GM12864 (cell line): ENCODE measurements at regions not wholly inside any gene's neighbourhood (a gene's known extent, or its start where the extent isn't known, plus 50 kb on each side); places are given as distances from the start of the nearest gene placed in this dataset.

Experiments used
- DNase-seq: peaks from one replicate; pipeline ENCODE4 v3.0.0-alpha.2; 2011; ENCODE audit warnings: low read depth
- H3K4me3 ChIP-seq: 2 replicates; pipeline ENCODE4 v1.5.1; 2011; ENCODE audit warnings: mild to moderate bottlenecking, low read depth, low read length, control low read depth
- CTCF ChIP-seq: IDR thresholded peaks from 2 replicates; pipeline ENCODE4 v1.5.1; 2011; ENCODE audit warnings: low read depth, mild to moderate bottlenecking, moderate library complexity, low read length, control low read depth, inconsistent platforms; ENCODE audit errors: missing control alignments

DNA sequence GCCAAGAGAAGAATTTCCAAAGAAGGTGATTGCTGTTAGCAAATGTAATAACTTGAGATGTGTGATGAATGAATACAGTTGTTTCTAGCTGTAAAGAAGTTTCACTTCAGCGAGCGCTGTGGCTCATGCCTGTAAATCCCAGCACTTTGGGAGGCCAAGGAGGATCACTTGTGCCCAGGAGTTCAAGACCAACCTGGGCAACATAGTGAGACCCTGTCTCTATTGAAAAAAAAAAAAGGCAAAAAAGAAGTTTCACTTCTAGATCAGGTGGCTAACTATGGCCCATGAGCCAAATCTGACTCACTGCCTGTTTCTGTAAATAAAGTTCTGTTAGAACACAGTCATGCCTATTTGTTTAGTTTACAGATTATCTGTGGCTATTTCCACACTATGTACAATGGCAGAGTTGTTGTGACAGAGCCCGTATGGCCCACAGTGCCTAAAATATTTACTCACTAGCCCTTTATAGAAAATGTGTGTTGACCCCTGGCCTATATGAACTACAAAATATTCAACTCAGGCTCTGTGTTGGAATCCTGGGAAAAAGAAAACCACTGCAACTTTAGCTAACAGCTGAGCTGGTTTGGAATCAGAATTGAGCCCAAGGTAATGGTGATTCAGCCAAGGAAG is 54.1 kb upstream of the PRPS1 start:
- DNase-seq, result no peak
- TF ChIP-seq CTCF, result no peak
- no peak overlapping the region for H3K4me3 ChIP-seq

DNA sequence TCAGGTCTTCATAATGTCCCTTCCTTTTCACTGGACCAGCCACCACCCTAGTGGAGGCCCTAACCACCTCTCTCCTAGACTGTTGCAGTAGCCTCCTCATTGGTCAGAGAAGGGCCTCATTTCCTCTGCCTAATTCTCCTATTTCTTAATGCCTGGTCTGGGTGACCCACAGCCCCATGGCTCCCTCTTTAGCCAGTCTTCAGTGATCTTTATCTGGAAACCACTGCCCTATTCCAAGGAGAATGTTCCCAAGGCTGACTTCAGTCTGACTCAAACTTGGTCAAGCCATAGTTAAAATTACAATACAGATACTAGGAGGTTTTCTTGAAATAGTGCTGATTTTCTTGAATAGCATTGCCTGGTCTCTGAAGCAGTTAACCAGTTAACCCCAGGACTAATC is 53.6 kb upstream of the PRPS1 start:
- H3K4me3 ChIP-seq, result no peak overlapping the region
- no peak for DNase-seq
- no peak for TF ChIP-seq CTCF

DNA sequence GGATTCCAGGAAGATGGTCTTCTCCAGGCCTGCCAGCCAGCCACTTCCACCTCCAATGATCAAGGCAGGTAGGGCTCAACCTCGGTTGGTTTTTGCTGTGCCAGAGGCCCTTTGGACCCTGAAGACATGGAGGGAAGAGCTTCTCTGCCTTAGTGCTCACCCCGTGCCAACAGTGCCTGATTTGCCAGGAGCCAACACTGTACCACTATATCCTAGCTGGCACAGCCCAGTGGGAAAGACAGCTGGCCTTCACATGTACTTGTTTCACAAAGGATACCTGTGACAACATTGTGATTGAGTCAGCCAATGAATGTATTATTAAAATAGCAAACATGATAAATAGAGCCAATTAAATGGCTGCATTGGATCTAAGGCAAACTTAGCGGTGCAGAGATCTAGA is 51.9 kb upstream of the PRPS1 start:
- H3K4me3 ChIP-seq, result no peak overlapping the region
- DNase-seq, result no peak
- TF ChIP-seq CTCF, result no peak

DNA sequence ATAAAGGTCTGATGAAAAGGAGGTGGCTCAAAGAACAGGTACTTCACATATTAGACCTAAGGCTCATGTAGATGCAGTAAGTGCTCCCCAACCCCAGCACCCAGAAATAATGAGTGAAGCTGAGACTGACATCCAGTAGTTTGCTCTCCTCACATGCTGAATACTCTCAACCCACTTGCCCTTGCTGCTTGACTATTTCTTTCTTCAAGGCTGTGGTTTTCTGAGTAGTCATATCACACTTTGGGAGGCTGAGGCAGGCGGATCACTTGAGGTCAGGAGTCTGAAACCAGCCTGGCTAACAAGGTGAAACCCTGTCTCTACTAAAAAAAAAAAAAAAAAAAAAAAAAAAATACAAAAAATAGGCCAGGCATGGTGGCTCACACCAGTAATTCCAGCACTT is 51.5 kb upstream of the PRPS1 start:
- TF ChIP-seq CTCF, result no peak

GRCh38 chrX:107577933-107578332 is 50.4 kb upstream of the PRPS1 start:
- no peak overlapping the region for H3K4me3 ChIP-seq
- DNase-seq, result no peak
- no peak for TF ChIP-seq CTCF

More for the DNA sequence above, 51.5 kb upstream of the PRPS1 start:
- no peak overlapping the region for H3K4me3 ChIP-seq
- no peak for DNase-seq
